ENCODE measurements at regions not wholly inside any gene's neighbourhood (a gene's known extent, or its start where the extent isn't known, plus 50 kb on each side); places are given as distances from the start of the nearest gene placed in this dataset.

DNA sequence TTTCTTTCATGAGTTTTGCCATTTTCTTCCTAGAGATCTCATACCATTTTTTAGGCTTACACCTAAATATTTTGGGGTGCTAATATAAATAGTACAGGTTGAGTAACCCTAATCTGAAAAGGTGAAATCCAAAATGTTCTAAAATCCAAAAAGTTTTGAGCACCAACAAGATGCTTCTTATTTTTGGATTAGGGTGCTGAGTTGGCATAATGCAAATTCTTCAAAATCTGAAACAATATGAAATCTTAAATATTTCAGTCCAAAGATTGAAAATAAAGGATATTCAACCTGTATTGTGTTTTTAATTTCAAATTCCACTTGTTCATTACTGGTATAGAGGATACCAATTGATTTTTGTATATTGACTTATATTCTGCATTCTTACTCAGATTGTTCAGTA, 51.1 kb upstream of the KCNK2 start:
- no peaks in the 10 kb centered on the region for H3K27me3 ChIP-seq
- H3K36me3 ChIP-seq: no peaks in the 10 kb centered on the region
- H3K27ac ChIP-seq: no peak overlapping the region
- TF ChIP-seq POLR2A (IDR thresholded peaks at IDR 0.05): no peak
- TF ChIP-seq CTCF (IDR thresholded peaks at IDR 0.05): no peak
- no peak for TF ChIP-seq POLR2AphosphoS5 (IDR thresholded peaks at IDR 0.05)
- no peak for DNase-seq (ENCODE audit: low spot score in 2 of 2)
- H3K4me3 ChIP-seq: no peak overlapping the region
- intact Hi-C loops (cut with DNase I; ENCODE audit: low total_unique reads): no loop called here
- H3K4me1 ChIP-seq: no peaks in the 10 kb centered on the region
- H3K9me3 ChIP-seq: no peaks in the 10 kb centered on the region

Measured in breast epithelium (tissue), 4 donors.